ENCODE measurements at regions not wholly inside any gene's neighbourhood (a gene's known extent, or its start where the extent isn't known, plus 50 kb on each side); places are given as distances from the start of the nearest gene placed in this dataset.
"Not testable (repeated sequence)": the region's sequence is repeated elsewhere in the genome, so short reads cannot be mapped to it uniquely, and the experiment has no call there.

GRCh38 chr5:41995193-41995592 is 70.1 kb downstream of the FBXO4 start:
- DNase-seq: no peak

DNA sequence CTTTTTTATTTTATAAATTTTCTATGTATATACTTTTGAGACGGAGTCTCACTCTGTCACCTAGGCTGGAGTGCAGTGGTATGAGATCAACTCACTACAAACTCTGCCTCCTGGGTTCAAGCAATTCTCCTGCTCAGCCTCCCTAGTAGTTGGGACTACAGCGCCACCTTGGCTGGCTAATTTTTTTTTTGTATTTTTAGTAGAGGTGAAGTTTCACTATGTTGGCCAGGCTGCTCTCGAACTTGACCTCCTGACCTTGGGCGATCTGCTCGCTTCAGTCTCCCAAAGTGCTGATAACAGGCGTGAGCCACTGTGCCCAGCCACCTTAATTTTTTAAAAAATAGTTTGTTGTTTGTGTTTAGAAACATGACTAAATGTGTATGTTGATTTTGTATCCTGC is 76.6 kb downstream of the FBXO4 start:
- no peak for DNase-seq

GRCh38 chr5:42003852-42004251 is 78.8 kb downstream of the FBXO4 start:
- DNase-seq: not testable (repeated sequence)

- DNase-seq: no peak
Observed at GRCh38 chr5:42005561-42006153, 80.6 kb downstream of the FBXO4 start.

DNA sequence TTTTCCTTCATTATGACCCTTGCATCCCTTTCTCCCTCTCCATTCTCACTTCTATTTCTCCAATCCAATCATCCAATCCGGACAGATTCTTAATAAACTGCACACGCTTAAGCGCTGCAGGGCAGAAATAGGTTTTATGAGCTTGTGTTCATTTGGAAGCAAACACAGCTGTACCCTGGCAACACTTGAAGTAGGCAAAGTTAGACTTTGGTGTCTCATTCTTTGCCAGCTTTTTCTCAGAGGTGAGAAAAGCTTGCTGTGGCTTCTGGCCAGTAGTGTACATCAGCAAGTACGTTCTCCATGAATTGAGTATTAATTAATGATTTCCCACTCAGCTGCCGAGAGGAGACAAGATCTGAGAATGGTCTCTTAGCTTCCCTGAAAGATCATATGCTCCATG is 88.5 kb downstream of the FBXO4 start:
- no peak for DNase-seq

GRCh38 chr5:42015254-42015653 is 90.2 kb downstream of the FBXO4 start:
- DNase-seq: no peak

DNA sequence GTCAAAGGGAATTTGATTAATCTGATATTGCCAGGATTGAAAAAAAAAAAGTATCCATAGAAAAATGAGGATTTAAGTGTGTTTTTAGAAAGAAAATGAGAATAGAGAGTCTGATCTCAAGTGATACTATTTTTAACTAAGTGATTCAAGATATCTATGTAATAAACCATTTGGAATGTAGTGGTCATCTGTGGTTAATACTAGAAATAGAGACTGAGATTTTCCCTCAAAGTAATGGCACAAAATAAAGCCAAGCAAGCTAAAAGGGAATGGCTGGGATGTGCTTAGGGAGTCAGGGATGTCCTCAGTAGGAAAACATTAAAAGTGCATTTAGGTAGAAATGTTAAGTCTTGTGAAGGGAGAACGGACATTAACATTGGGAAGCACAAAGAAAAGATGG is 90.6 kb downstream of the FBXO4 start:
- DNase-seq: no peak

DNA sequence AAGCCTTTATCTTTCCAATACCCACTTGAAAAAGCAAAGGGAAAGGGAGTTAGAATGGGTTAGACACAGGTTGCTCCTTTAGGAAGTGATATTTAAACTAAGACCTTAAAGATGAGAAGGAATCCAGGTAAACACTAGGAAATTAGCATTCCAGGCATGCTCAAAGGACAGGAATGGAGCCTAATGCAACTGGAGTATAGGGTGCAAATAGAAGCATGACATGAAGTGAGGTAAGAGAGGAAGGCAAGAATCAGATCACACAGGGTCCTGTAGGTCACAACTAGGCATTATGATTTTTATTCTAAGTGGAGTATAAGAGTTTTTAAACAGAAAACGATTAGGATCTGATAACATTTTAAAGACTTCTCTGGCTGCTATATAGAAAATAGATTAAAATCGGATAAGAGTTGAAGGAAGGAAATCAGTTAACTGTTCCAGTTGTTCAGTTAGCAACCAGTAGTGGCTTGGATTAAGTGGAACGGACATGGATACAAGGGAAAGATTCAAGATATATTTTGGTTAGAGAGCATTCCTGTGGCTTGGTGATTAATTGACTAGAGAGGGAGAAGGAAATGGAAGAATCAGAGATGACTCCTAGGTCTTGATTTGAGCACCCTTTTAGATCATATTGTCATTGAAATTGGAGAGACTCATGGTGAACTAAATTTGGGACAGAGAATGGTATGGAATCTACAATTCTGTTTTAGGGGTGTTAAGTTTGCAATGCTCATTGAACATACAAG is 95.9 kb downstream of the FBXO4 start:
- no peak for DNase-seq

DNA sequence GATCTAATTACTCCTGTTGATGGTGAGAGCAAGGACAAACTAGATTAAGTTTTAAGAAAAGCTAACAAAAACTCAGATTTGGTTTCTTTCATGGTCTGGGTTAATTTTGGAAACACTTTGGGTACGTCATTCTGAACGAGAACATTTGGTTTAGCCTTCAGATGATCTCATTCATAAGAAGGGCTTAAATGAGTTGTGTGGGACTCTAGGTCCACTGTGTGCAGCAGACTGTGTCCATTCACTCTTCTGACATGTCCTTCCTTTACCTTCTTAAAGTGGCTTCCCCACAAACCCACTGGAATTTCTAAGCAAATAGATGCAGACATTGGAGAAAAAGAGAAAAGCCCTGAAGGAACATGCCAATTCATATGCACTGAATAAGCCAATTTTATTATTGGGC is 96.8 kb downstream of the FBXO4 start:
- no peak for DNase-seq

DNA sequence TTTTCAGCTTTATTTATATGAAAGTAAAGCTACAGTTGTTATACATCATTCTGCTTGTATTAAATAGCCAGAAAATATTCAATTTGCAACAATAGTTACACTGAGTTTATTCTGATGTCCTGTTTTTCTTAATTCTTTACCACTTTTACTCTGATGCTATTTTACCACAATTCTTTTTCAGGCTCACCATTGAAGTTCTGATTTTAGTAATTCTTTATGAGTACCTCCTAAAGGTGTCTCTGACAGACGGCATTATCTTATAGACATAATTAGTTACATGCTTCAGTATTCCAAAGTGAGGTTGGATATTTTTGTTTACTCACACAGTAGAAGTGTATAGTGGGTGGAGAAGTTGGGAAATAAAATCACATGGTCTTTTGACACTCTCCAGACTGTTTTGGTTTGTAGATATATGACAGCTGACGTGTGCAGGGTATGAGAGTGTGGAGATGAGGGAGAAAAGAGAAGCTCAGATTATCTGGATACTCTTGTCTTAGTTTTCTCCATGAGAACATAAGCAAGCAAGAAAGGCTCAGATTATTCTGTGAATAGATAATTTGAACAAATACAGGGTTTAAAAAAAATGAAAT is 97.4 kb downstream of the FBXO4 start:
- no peak for DNase-seq

- no peak for DNase-seq
Observed at GRCh38 chr5:42026446-42026845, 101.4 kb downstream of the FBXO4 start.

DNA sequence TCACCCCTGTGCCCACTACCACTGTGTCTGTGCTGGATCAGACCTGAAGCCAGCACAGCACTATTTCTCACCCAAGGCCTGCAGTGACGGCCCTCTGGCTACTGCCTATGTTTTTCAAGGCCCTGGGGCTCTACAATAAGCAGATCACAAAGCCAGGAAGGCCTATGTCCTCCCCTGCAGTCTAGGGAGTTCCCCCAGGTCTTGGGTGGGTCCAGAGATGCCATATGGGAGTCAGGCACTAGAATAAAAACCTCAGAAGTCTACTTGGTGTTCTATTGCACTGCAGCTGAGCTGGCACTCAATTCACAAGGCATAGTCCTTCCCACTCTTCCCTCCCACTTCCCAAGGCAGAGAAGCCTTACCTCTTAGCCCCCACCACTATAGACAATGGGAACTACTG is 107.1 kb downstream of the FBXO4 start:
- no peak for DNase-seq

DNA sequence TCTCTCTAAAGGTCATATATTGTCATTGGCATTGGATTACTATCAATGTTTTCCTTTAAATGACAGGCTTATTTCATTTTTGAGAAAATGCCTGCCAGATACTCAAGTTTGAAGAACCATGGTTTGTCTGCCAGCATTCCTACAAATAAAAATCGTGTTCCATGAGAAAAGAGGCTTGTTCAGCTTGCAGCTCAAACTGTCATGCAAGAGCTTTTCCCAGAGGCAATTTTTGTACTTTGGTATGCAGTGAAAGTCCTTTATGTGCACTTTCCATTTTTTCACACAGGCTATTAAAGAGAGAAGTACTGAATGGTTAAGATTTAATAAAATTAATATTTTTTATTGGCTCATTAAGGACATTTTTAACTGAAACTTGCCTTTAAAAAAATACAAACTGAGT is 110.4 kb downstream of the FBXO4 start:
- no peak for DNase-seq

GRCh38 chr5:42036379-42036778 is 111.3 kb downstream of the FBXO4 start:
- DNase-seq: no peak

- no peak for DNase-seq
Observed at GRCh38 chr5:42037379-42037932, 112.4 kb downstream of the FBXO4 start.

DNA sequence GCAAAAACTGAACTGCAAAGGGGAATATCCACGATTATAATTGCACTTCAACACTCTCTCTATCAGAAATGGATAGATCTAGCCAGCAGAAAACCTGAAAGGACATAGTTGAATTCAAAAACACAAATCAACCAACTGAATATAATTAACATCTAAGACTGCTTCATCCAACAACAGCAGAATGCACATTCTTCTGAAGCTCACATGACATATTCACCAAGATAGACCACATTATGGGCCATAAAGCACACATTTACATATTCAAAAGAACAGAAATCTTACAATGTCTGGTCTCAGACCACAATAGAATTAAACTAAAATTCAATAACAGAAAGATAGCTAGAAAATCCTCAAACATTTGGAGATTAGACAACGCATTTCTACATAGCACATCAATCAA is 118.3 kb downstream of the FBXO4 start:
- DNase-seq: no peak

DNA sequence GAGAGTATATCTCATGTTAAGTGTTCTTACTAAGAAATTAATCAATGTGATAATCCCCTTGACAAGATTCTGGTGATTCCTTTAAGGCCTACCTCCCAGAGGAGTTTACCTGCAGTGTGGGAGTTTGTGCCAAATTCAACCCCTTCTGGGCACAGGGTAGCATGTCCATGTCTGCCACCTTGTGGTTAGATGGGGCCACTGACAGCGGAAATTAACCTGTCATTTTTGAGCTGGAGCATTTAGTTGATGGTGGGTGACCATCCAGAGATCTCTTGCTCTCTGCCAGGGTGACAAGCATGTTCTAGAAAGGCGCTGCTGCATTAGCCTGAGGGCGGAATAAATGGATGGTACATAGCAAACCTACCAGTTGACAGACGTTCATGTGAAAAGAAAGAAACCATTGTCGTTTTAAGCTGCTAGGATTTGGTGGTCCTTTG is 132.2 kb downstream of the FBXO4 start:
- DNase-seq: peak; percentile 48

DNA sequence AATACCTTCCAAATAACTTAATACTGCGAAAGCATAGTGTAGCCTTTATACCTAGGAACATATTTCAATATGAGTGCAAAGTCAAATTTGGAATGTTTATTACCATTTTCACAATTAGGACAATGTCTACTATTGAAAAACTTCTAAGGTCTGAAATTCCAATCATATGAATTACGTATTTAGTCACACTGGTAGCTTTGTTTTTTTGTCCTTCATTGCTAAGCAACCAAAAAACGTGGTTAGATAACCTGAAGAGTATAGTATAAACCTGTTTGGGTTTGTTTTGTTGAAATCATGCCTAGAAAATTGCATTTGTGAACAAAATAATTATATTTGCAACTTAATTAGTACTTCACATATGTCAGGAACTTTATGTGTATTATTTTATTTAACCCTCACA is 134.2 kb downstream of the FBXO4 start:
- DNase-seq: no peak

GRCh38 chr5:42059778-42060464 is 134.8 kb downstream of the FBXO4 start:
- DNase-seq: no peak

- DNase-seq: no peak
Observed at GRCh38 chr5:42061121-42061520, 136.0 kb downstream of the FBXO4 start.

GRCh38 chr5:42064821-42065220 is 139.7 kb downstream of the FBXO4 start:
- DNase-seq: no peak

DNA sequence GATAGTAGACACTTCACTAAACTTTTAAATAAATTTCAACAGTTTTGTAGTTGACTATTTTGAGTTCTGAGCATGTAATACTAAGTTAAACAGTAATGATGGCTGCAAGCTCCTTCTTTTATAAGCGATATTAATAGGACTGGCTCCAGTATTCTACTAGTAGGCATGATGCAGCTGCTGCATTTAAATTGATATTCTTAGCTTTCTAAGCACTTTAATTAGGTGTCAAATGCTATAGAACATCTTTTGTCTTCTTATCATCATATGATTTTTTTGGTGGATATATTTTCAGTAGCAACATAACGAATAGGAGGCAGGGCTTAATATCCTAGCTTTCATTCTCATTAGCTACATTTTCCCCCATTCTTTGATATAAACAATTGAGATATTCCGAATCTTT is 141.1 kb downstream of the FBXO4 start:
- no peak for DNase-seq

DNA sequence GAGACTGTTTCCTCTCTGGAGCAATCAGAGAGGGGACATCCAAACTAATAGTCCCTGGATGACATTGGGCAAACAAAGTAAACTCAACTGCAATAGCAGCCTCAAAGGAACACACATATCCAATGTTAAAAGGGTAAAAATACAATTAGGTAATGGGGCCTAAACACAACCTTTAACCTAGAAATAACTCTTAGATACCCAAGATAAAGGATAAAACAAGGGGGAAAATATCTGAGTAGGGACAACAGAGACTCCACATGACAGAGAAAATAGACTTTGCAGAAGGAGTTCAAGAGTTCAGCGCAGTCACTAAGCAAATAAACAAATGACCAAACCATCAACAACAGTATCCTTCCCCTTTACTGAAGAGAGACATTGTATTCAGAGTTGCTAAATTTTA is 149.3 kb downstream of the FBXO4 start:
- no peak for DNase-seq

DNA sequence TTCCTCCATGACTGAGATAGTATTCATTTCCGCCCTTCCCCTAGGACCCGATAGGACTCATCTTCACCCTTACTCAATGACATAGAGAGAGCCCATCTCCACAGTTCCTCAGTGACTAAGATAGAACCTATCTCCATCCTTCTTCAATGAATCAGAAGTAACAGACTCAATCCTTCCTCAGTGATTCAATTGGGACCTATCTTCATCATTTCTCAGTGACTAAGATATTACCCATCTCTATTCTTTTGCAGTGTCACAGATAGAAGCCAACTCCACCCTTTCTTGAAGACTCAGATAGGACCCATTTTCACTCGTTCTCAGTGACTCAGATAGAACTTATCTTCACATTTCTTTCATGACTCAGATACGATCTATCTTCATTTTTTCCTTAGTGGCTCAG is 164.6 kb downstream of the FBXO4 start:
- DNase-seq: no peak

Measured in NCI-H345 (cell line).